ENCODE measurements at regions not wholly inside any gene's neighbourhood (a gene's known extent, or its start where the extent isn't known, plus 50 kb on each side); places are given as distances from the start of the nearest gene placed in this dataset.

DNA sequence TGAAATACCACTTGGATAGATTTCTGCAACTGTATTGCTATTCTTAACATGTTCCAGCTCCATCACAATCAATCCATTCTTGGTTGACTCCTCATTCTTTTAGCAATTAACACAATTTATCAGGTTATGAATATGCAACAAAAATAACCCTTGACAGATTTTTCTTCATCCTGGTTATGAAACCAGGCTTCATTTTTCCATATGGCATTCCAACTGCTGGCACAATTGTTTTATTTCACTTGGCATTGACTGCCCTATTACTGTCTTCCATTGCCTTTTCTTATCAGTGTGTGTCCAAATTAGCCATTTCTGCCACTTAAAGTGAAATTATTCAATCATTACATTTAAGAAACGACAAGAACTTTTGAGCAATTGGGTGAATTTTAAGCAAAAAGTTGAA is 388.8 kb upstream of the EPHA5 start:
- Mint-ChIP-seq H3K27ac (no peak overlapping the region), H3K27me3 (no peaks in the 10 kb centered on the region), H3K9me3 (peaks cover 13% of the 10 kb centered on the region), H3K36me3 (ENCODE audit: low read depth) (no peaks in the 10 kb centered on the region), H3K4me1 (ENCODE audit: low read depth) (no peaks in the 10 kb centered on the region), H3K4me3 (no peak overlapping the region)
- TF ChIP-seq CTCF (IDR thresholded peaks at IDR 0.05) = no peak
- ATAC-seq = no peak
- intact Hi-C loops (cut with micrococcal nuclease) = no loop called here
- no peak for DNase-seq
- ChIA-PET POLR2A (no interaction called here), CTCF (no interaction called here)

DNA sequence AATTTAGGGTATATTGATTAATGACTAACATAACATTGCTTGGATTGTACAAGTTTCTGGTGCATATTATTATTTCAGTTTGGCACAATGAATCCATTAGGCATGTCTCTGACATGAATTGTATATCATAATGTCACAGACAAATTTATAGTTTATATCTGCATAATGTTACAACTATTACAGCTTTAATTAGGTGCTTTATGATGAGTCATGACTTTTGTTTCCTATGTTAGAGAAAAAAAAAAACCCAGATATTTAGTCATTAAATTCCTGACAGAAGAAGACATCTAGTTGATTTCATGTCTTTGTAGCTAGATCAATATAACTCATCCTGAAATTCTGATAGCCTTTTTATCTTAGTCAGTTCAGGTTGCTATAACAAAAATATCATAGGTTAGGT is 385.7 kb upstream of the EPHA5 start:
- Mint-ChIP-seq H3K27me3 (no peaks in the 10 kb centered on the region), H3K27ac (no peak overlapping the region), H3K4me3 (no peak overlapping the region), H3K36me3 (ENCODE audit: low read depth) (no peaks in the 10 kb centered on the region), H3K4me1 (ENCODE audit: low read depth) (no peaks in the 10 kb centered on the region), H3K9me3 (peaks cover 19% of the 10 kb centered on the region)
- ChIA-PET CTCF (no interaction called here), POLR2A (no interaction called here)
- intact Hi-C loops (cut with micrococcal nuclease) = no loop called here
- DNase-seq (no peak), ATAC-seq (no peak)
- TF ChIP-seq CTCF (IDR thresholded peaks at IDR 0.05) = no peak

- ChIA-PET POLR2A (no interaction called here), CTCF (no interaction called here)
- Mint-ChIP-seq H3K4me1 (ENCODE audit: low read depth) (no peaks in the 10 kb centered on the region), H3K27ac (no peak overlapping the region), H3K4me3 (no peak overlapping the region), H3K9me3 (peaks cover 8% of the 10 kb centered on the region), H3K36me3 (ENCODE audit: low read depth) (no peaks in the 10 kb centered on the region), H3K27me3 (no peaks in the 10 kb centered on the region)
- intact Hi-C loops (cut with micrococcal nuclease) = no loop called here
- ATAC-seq (no peak), DNase-seq (no peak)
- TF ChIP-seq CTCF (IDR thresholded peaks at IDR 0.05) = no peak
These were observed 382.1 kb upstream of the EPHA5 start for GRCh38 chr4:66052426-66052825.

DNA sequence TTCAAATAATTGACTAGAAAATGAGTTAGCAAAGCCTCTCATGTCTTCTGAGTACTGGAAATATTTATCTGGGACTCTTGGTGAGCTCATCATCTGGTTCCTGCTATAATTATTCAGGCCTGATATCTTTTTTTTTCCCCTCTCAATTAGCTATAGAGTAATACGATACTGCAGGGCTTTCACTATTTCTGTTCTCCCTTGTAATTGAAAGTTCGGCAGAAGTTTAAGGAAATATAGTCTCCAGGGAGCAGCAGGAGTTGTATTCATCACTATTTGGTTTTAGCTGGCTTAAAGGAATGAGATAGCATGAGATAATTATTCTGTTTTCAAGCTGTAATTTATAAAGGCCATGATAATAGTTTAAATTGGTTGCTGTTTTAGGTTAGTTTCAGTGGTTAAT is 378.6 kb upstream of the EPHA5 start:
- intact Hi-C loops (cut with micrococcal nuclease) = no loop called here
- no peak for DNase-seq
- peaks cover 7% of the 10 kb centered on the region for H3K9me3 Mint-ChIP-seq
- no peaks in the 10 kb centered on the region for H3K36me3 Mint-ChIP-seq (ENCODE audit: low read depth)
- no peak overlapping the region for H3K27ac Mint-ChIP-seq
- no peaks in the 10 kb centered on the region for H3K4me1 Mint-ChIP-seq (ENCODE audit: low read depth)
- ATAC-seq = no peak
- no peaks in the 10 kb centered on the region for H3K27me3 Mint-ChIP-seq
- ChIA-PET CTCF (no interaction called here), POLR2A (no interaction called here)
- H3K4me3 Mint-ChIP-seq = no peak overlapping the region
- no peak for TF ChIP-seq CTCF (IDR thresholded peaks at IDR 0.05)

- Mint-ChIP-seq H3K9me3 (peaks cover 2% of the 10 kb centered on the region), H3K4me3 (no peak overlapping the region), H3K36me3 (ENCODE audit: low read depth) (no peaks in the 10 kb centered on the region), H3K27ac (no peak overlapping the region), H3K27me3 (no peaks in the 10 kb centered on the region), H3K4me1 (ENCODE audit: low read depth) (no peaks in the 10 kb centered on the region)
- ATAC-seq = no peak
- ChIA-PET CTCF (no interaction called here), POLR2A (no interaction called here)
- TF ChIP-seq CTCF (IDR thresholded peaks at IDR 0.05) = no peak
- no peak for DNase-seq
- intact Hi-C loops (cut with micrococcal nuclease) = no loop called here
These were observed 375.6 kb upstream of the EPHA5 start for GRCh38 chr4:66045913-66046312.

Data from activated CD8-positive, alpha-beta T cell treated with anti-CD3 and anti-CD28 coated beads for 36 hours (primary cell).